ENCODE measurements at regions not wholly inside any gene's neighbourhood (a gene's known extent, or its start where the extent isn't known, plus 50 kb on each side); places are given as distances from the start of the nearest gene placed in this dataset.
"Not testable (repeated sequence)": the region's sequence is repeated elsewhere in the genome, so short reads cannot be mapped to it uniquely, and the experiment has no call there.

- H3K36me3 Mint-ChIP-seq (ENCODE audit: low read depth); H3K27ac Mint-ChIP-seq; intact Hi-C loops (cut with micrococcal nuclease); H3K27me3 Mint-ChIP-seq; H3K4me1 Mint-ChIP-seq (ENCODE audit: low read depth); H3K4me3 Mint-ChIP-seq: not testable (repeated sequence)
- peaks cover 18% of the 10 kb centered on the region for H3K9me3 Mint-ChIP-seq
Measured at GRCh38 chr5:104316676-104317075, 754.1 kb upstream of the NUDT12 start.

GRCh38 chr5:104312481-104312880, 749.9 kb upstream of the NUDT12 start:
- H3K4me3 Mint-ChIP-seq = no peak overlapping the region
- no peaks in the 10 kb centered on the region for H3K27me3 Mint-ChIP-seq
- H3K27ac Mint-ChIP-seq = no peak overlapping the region
- H3K36me3 Mint-ChIP-seq (ENCODE audit: low read depth) = no peaks in the 10 kb centered on the region
- H3K9me3 Mint-ChIP-seq = peaks cover 10% of the 10 kb centered on the region
- no peaks in the 10 kb centered on the region for H3K4me1 Mint-ChIP-seq (ENCODE audit: low read depth)
- intact Hi-C loops (cut with micrococcal nuclease) = no loop called here

GRCh38 chr5:104305602-104306001, 743.0 kb upstream of the NUDT12 start:
- no peak overlapping the region for H3K27ac Mint-ChIP-seq
- H3K4me1 Mint-ChIP-seq (ENCODE audit: low read depth) = no peaks in the 10 kb centered on the region
- no peaks in the 10 kb centered on the region for H3K9me3 Mint-ChIP-seq
- H3K36me3 Mint-ChIP-seq (ENCODE audit: low read depth) = no peaks in the 10 kb centered on the region
- no peak overlapping the region for H3K4me3 Mint-ChIP-seq
- H3K27me3 Mint-ChIP-seq = no peaks in the 10 kb centered on the region
- intact Hi-C loops (cut with micrococcal nuclease) = no loop called here

- H3K27me3 Mint-ChIP-seq = no peaks in the 10 kb centered on the region
- intact Hi-C loops (cut with micrococcal nuclease) = no loop called here
- no peak overlapping the region for H3K4me3 Mint-ChIP-seq
- peaks cover 9% of the 10 kb centered on the region for H3K9me3 Mint-ChIP-seq
- H3K27ac Mint-ChIP-seq = no peak overlapping the region
- no peaks in the 10 kb centered on the region for H3K4me1 Mint-ChIP-seq (ENCODE audit: low read depth)
- H3K36me3 Mint-ChIP-seq (ENCODE audit: low read depth) = no peaks in the 10 kb centered on the region
Measured at GRCh38 chr5:104299998-104300706, 737.6 kb upstream of the NUDT12 start.

- Mint-ChIP-seq H3K4me3 (no peak overlapping the region), H3K4me1 (ENCODE audit: low read depth) (no peaks in the 10 kb centered on the region), H3K27me3 (no peaks in the 10 kb centered on the region), H3K36me3 (ENCODE audit: low read depth) (no peaks in the 10 kb centered on the region), H3K9me3 (peaks cover 9% of the 10 kb centered on the region), H3K27ac (no peak overlapping the region)
- intact Hi-C loops (cut with micrococcal nuclease) = no loop called here
Measured at GRCh38 chr5:104298518-104298917, 735.9 kb upstream of the NUDT12 start.

- no peaks in the 10 kb centered on the region for H3K27me3 Mint-ChIP-seq
- no peak overlapping the region for H3K4me3 Mint-ChIP-seq
- peaks cover 17% of the 10 kb centered on the region for H3K9me3 Mint-ChIP-seq
- intact Hi-C loops (cut with micrococcal nuclease) = no loop called here
- no peak overlapping the region for H3K27ac Mint-ChIP-seq
- H3K36me3 Mint-ChIP-seq (ENCODE audit: low read depth) = no peaks in the 10 kb centered on the region
- no peaks in the 10 kb centered on the region for H3K4me1 Mint-ChIP-seq (ENCODE audit: low read depth)
Measured at GRCh38 chr5:104297076-104297475, 734.5 kb upstream of the NUDT12 start.

GRCh38 chr5:104295991-104296390, 733.4 kb upstream of the NUDT12 start:
- Mint-ChIP-seq H3K4me1 (ENCODE audit: low read depth) (no peaks in the 10 kb centered on the region), H3K9me3 (peaks cover 28% of the 10 kb centered on the region), H3K27me3 (no peaks in the 10 kb centered on the region), H3K27ac (no peak overlapping the region), H3K4me3 (no peak overlapping the region), H3K36me3 (ENCODE audit: low read depth) (no peaks in the 10 kb centered on the region)
- intact Hi-C loops (cut with micrococcal nuclease) = no loop called here

- no peaks in the 10 kb centered on the region for H3K27me3 Mint-ChIP-seq
- intact Hi-C loops (cut with micrococcal nuclease) = no loop called here
- peaks cover 11% of the 10 kb centered on the region for H3K9me3 Mint-ChIP-seq
- H3K36me3 Mint-ChIP-seq (ENCODE audit: low read depth) = no peaks in the 10 kb centered on the region
- H3K4me3 Mint-ChIP-seq = no peak overlapping the region
- no peak overlapping the region for H3K27ac Mint-ChIP-seq
- H3K4me1 Mint-ChIP-seq (ENCODE audit: low read depth) = no peaks in the 10 kb centered on the region
Measured at GRCh38 chr5:104283136-104283535, 720.5 kb upstream of the NUDT12 start.

- H3K4me3 Mint-ChIP-seq = no peak overlapping the region
- H3K27me3 Mint-ChIP-seq = no peaks in the 10 kb centered on the region
- intact Hi-C loops (cut with micrococcal nuclease) = no loop called here
- no peaks in the 10 kb centered on the region for H3K36me3 Mint-ChIP-seq (ENCODE audit: low read depth)
- no peaks in the 10 kb centered on the region for H3K4me1 Mint-ChIP-seq (ENCODE audit: low read depth)
- H3K9me3 Mint-ChIP-seq = no peaks in the 10 kb centered on the region
- H3K27ac Mint-ChIP-seq = no peak overlapping the region
Measured at GRCh38 chr5:104273725-104274124, 711.1 kb upstream of the NUDT12 start.

- H3K4me3 Mint-ChIP-seq = no peak overlapping the region
- no peaks in the 10 kb centered on the region for H3K9me3 Mint-ChIP-seq
- no peaks in the 10 kb centered on the region for H3K27me3 Mint-ChIP-seq
- no peaks in the 10 kb centered on the region for H3K36me3 Mint-ChIP-seq (ENCODE audit: low read depth)
- H3K4me1 Mint-ChIP-seq (ENCODE audit: low read depth) = no peaks in the 10 kb centered on the region
- no peak overlapping the region for H3K27ac Mint-ChIP-seq
- intact Hi-C loops (cut with micrococcal nuclease) = no loop called here
Measured at GRCh38 chr5:104267320-104268015, 704.9 kb upstream of the NUDT12 start.

GRCh38 chr5:104266161-104266560, 703.6 kb upstream of the NUDT12 start:
- Mint-ChIP-seq H3K36me3 (ENCODE audit: low read depth) (no peaks in the 10 kb centered on the region), H3K4me1 (ENCODE audit: low read depth) (no peaks in the 10 kb centered on the region), H3K4me3 (no peak overlapping the region), H3K27ac (no peak overlapping the region), H3K27me3 (no peaks in the 10 kb centered on the region), H3K9me3 (no peaks in the 10 kb centered on the region)
- intact Hi-C loops (cut with micrococcal nuclease) = no loop called here

- intact Hi-C loops (cut with micrococcal nuclease) = no loop called here
- Mint-ChIP-seq H3K27me3 (no peaks in the 10 kb centered on the region), H3K4me3 (no peak overlapping the region), H3K9me3 (no peaks in the 10 kb centered on the region), H3K27ac (no peak overlapping the region), H3K4me1 (ENCODE audit: low read depth) (no peaks in the 10 kb centered on the region), H3K36me3 (ENCODE audit: low read depth) (no peaks in the 10 kb centered on the region)
Measured at GRCh38 chr5:104265531-104266140, 703.0 kb upstream of the NUDT12 start.

- Mint-ChIP-seq H3K27me3 (no peaks in the 10 kb centered on the region), H3K27ac (no peak overlapping the region), H3K9me3 (peaks cover 16% of the 10 kb centered on the region), H3K4me3 (no peak overlapping the region), H3K36me3 (ENCODE audit: low read depth) (no peaks in the 10 kb centered on the region), H3K4me1 (ENCODE audit: low read depth) (no peaks in the 10 kb centered on the region)
- intact Hi-C loops (cut with micrococcal nuclease) = no loop called here
Measured at GRCh38 chr5:104247260-104247659, 684.7 kb upstream of the NUDT12 start.

GRCh38 chr5:104241046-104241445, 678.5 kb upstream of the NUDT12 start:
- Mint-ChIP-seq H3K4me3 (no peak overlapping the region), H3K27ac (no peak overlapping the region), H3K36me3 (ENCODE audit: low read depth) (no peaks in the 10 kb centered on the region), H3K9me3 (no peaks in the 10 kb centered on the region), H3K27me3 (no peaks in the 10 kb centered on the region), H3K4me1 (ENCODE audit: low read depth) (no peaks in the 10 kb centered on the region)
- intact Hi-C loops (cut with micrococcal nuclease) = no loop called here
